ENCODE measurements at regions not wholly inside any gene's neighbourhood (a gene's known extent, or its start where the extent isn't known, plus 50 kb on each side); places are given as distances from the start of the nearest gene placed in this dataset.
A peak's percentile ranks its signal among the peaks of the same experiment; 100 is the strongest.

- Mint-ChIP-seq H3K27me3 (ENCODE audit: unreplicated experiment) (no peaks in the 10 kb centered on the region), H3K4me1 (ENCODE audit: low read depth, unreplicated experiment) (peaks cover 41% of the 10 kb centered on the region), H3K36me3 (ENCODE audit: insufficient read depth, unreplicated experiment) (no peaks in the 10 kb centered on the region), H3K27ac (ENCODE audit: unreplicated experiment) (no peak overlapping the region), H3K9me3 (ENCODE audit: low read depth, unreplicated experiment) (no peaks in the 10 kb centered on the region), H3K4me3 (ENCODE audit: low read depth, unreplicated experiment) (no peak overlapping the region)
- no peak for TF ChIP-seq CTCF (IDR thresholded peaks at IDR 0.05; ENCODE audit: unreplicated experiment)
- intact Hi-C loops (cut with micrococcal nuclease; ENCODE audit: unreplicated experiment), result no loop called here
- CTCF ChIA-PET, result no interaction called here
- DNase-seq, result no peak
- no TSS peak for BruUV-seq (replicated peaks)
Observed at GRCh38 chr5:74067748-74068541, 441.9 kb downstream of the ARHGEF28 start.

- Mint-ChIP-seq H3K9me3 (ENCODE audit: low read depth, unreplicated experiment) (no peaks in the 10 kb centered on the region), H3K36me3 (ENCODE audit: insufficient read depth, unreplicated experiment) (no peaks in the 10 kb centered on the region), H3K27me3 (ENCODE audit: unreplicated experiment) (no peaks in the 10 kb centered on the region), H3K4me3 (ENCODE audit: low read depth, unreplicated experiment) (no peak overlapping the region), H3K4me1 (ENCODE audit: low read depth, unreplicated experiment) (peaks cover 38% of the 10 kb centered on the region), H3K27ac (ENCODE audit: unreplicated experiment) (no peak overlapping the region)
- CTCF ChIA-PET, result no interaction called here
- intact Hi-C loops (cut with micrococcal nuclease; ENCODE audit: unreplicated experiment), result no loop called here
- no peak for DNase-seq
- TF ChIP-seq CTCF (IDR thresholded peaks at IDR 0.05; ENCODE audit: unreplicated experiment), result no peak
- no TSS peak for BruUV-seq (replicated peaks)
Observed at GRCh38 chr5:74064911-74065310, 438.9 kb downstream of the ARHGEF28 start.

- no peak for DNase-seq
- peak overlapping the region; percentile 72 for H3K27ac Mint-ChIP-seq (ENCODE audit: unreplicated experiment)
- no peak for TF ChIP-seq CTCF (IDR thresholded peaks at IDR 0.05; ENCODE audit: unreplicated experiment)
- H3K27me3 Mint-ChIP-seq (ENCODE audit: unreplicated experiment), result no peaks in the 10 kb centered on the region
- intact Hi-C loops (cut with micrococcal nuclease; ENCODE audit: unreplicated experiment), result no loop called here
- peaks cover 38% of the 10 kb centered on the region for H3K4me1 Mint-ChIP-seq (ENCODE audit: low read depth, unreplicated experiment)
- no peaks in the 10 kb centered on the region for H3K9me3 Mint-ChIP-seq (ENCODE audit: low read depth, unreplicated experiment)
- no peak overlapping the region for H3K4me3 Mint-ChIP-seq (ENCODE audit: low read depth, unreplicated experiment)
- H3K36me3 Mint-ChIP-seq (ENCODE audit: insufficient read depth, unreplicated experiment), result no peaks in the 10 kb centered on the region
- CTCF ChIA-PET, result no interaction called here
- no TSS peak for BruUV-seq (replicated peaks)
Observed at GRCh38 chr5:74064225-74064624, 438.2 kb downstream of the ARHGEF28 start.

GRCh38 chr5:74063821-74064220 is 437.8 kb downstream of the ARHGEF28 start:
- no peak for TF ChIP-seq CTCF (IDR thresholded peaks at IDR 0.05; ENCODE audit: unreplicated experiment)
- Mint-ChIP-seq H3K27me3 (ENCODE audit: unreplicated experiment) (no peaks in the 10 kb centered on the region), H3K27ac (ENCODE audit: unreplicated experiment) (peak overlapping the region; percentile 72), H3K9me3 (ENCODE audit: low read depth, unreplicated experiment) (no peaks in the 10 kb centered on the region), H3K36me3 (ENCODE audit: insufficient read depth, unreplicated experiment) (no peaks in the 10 kb centered on the region), H3K4me1 (ENCODE audit: low read depth, unreplicated experiment) (peaks cover 38% of the 10 kb centered on the region), H3K4me3 (ENCODE audit: low read depth, unreplicated experiment) (no peak overlapping the region)
- intact Hi-C loops (cut with micrococcal nuclease; ENCODE audit: unreplicated experiment), result no loop called here
- no TSS peak for BruUV-seq (replicated peaks)
- DNase-seq, result peak; percentile 72
- CTCF ChIA-PET, result no interaction called here

All from Calu3 (cell line).